AG04450 (cell line): ENCODE measurements at regions not wholly inside any gene's neighbourhood (a gene's known extent, or its start where the extent isn't known, plus 50 kb on each side); places are given as distances from the start of the nearest gene placed in this dataset.
A peak's percentile ranks its signal among the peaks of the same experiment; 100 is the strongest.

Source experiments
- CTCF ChIA-PET: fragments of 300-600, 350-600 bp; formaldehyde crosslinking; extraction: SDS; loops from one replicate; lab custom pipeline; 2022; ENCODE audit warnings: antibody characterized with exemption, inconsistent platforms; lab: Charles Lee
- POLR2A ChIA-PET: fragments of 350-600 bp; formaldehyde crosslinking; extraction: SDS; loops from one replicate; lab custom pipeline; 2021; ENCODE audit warnings: antibody characterized with exemption, inconsistent platforms; lab: Yijun Ruan, JAX
- DNase-seq: peaks from one replicate; pipeline ENCODE4 v3.0.0-alpha.2; 2011; ENCODE audit warnings: low read depth, low spot score
- H3K27ac ChIP-seq: one replicate; pipeline ENCODE4 v1.5.1; 2012; ENCODE audit warnings: low read depth, low read length, control low read depth
- H3K27me3 ChIP-seq: one replicate; pipeline ENCODE4 v1.6.0; 2012; ENCODE audit warnings: low read length; ENCODE audit not compliant: control insufficient read depth, insufficient read depth
- H3K4me3 ChIP-seq: 2 replicates; pipeline ENCODE4 v1.5.1; 2011; ENCODE audit warnings: mild to moderate bottlenecking, low read depth, low read length, control low read depth
- H3K9me3 ChIP-seq: 2 replicates; pipeline ENCODE4 v1.5.1; 2012; ENCODE audit warnings: low read length; ENCODE audit not compliant: control insufficient read depth, insufficient read depth
- CTCF ChIP-seq: IDR thresholded peaks from 2 replicates; pipeline ENCODE4 v1.5.1; 2011; ENCODE audit warnings: low read depth, low read length, control low read depth, inconsistent platforms

- ChIA-PET CTCF (no interaction called here), POLR2A (no interaction called here)
- TF ChIP-seq CTCF = no peak
- DNase-seq = peak; percentile 24
- no peak overlapping the region; the same call in 1 of the 2 replicates for H3K4me3 ChIP-seq
- peak overlapping the region; percentile 40 for H3K27ac ChIP-seq
- H3K9me3 ChIP-seq = peaks cover 3% of the 10 kb centered on the region; the same call in 1 of the 2 replicates
- H3K27me3 ChIP-seq = no peaks in the 10 kb centered on the region
These were observed 355.1 kb downstream of the GPATCH2 start for GRCh38 chr1:217275655-217276398.

GRCh38 chr1:217274927-217275654, 355.8 kb downstream of the GPATCH2 start:
- H3K27ac ChIP-seq = peak overlapping the region; percentile 40
- ChIA-PET CTCF (no interaction called here), POLR2A (no interaction called here)
- DNase-seq = peak; percentile 8
- H3K27me3 ChIP-seq = no peaks in the 10 kb centered on the region
- peaks cover 3% of the 10 kb centered on the region; the same call in 1 of the 2 replicates for H3K9me3 ChIP-seq
- TF ChIP-seq CTCF = no peak
- no peak overlapping the region for H3K4me3 ChIP-seq

GRCh38 chr1:217274416-217274815, 356.5 kb downstream of the GPATCH2 start:
- Histone ChIP-seq H3K27me3 (no peaks in the 10 kb centered on the region), H3K9me3 (peaks cover 3% of the 10 kb centered on the region; the same call in 1 of the 2 replicates), H3K4me3 (no peak overlapping the region), H3K27ac (no peak overlapping the region)
- DNase-seq = no peak
- POLR2A ChIA-PET = no interaction called here
- TF ChIP-seq CTCF = no peak
- CTCF ChIA-PET = no interaction called here

- H3K9me3 ChIP-seq = peaks cover 3% of the 10 kb centered on the region; the same call in 1 of the 2 replicates
- H3K27me3 ChIP-seq = no peaks in the 10 kb centered on the region
- TF ChIP-seq CTCF = no peak
- no peak overlapping the region for H3K4me3 ChIP-seq
- DNase-seq = no peak
- H3K27ac ChIP-seq = no peak overlapping the region
- POLR2A ChIA-PET = no interaction called here
- CTCF ChIA-PET = no interaction called here
These were observed 357.0 kb downstream of the GPATCH2 start for GRCh38 chr1:217273866-217274265.

GRCh38 chr1:217272385-217272784, 358.5 kb downstream of the GPATCH2 start:
- DNase-seq = peak; percentile 34
- H3K27me3 ChIP-seq = no peaks in the 10 kb centered on the region
- CTCF ChIA-PET = no interaction called here
- no peak for TF ChIP-seq CTCF
- POLR2A ChIA-PET = no interaction called here
- H3K27ac ChIP-seq = no peak overlapping the region
- no peak overlapping the region for H3K4me3 ChIP-seq
- H3K9me3 ChIP-seq = peaks cover 3% of the 10 kb centered on the region; the same call in 1 of the 2 replicates
